Lung (tissue), 11 donors: ENCODE measurements at regions not wholly inside any gene's neighbourhood (a gene's known extent, or its start where the extent isn't known, plus 50 kb on each side); places are given as distances from the start of the nearest gene placed in this dataset.

Source experiments
- ATAC-seq: fragments of 200-7000 bp; cut with Tn5 transposase; one replicate; pipeline ENCODE4 v1.9.1; 2020; ENCODE audit warnings: moderate number of reproducible peaks; ENCODE audit not compliant: insufficient read depth, low FRiP score
- DNase-seq, 3 donors: peaks; one replicate each; pipeline ENCODE4 v3.0.0-alpha.2; 2013 to 2017
- H3K27ac ChIP-seq, 2 donors: one replicate each; pipeline ENCODE4 v1.5.1; 2013; ENCODE audit warnings: mild to moderate bottlenecking in 2 of 2, moderate library complexity in 2 of 2, control low read depth in 1 of 2, inconsistent platforms in 1 of 2, low read depth in 1 of 2, low read length in 1 of 2
- H3K27me3 ChIP-seq, 3 donors: one replicate each; pipeline ENCODE4 v1.5.1; 2013; ENCODE audit warnings: low read length in 2 of 3; ENCODE audit not compliant: control insufficient read depth in 3 of 3, insufficient read depth in 3 of 3
- H3K36me3 ChIP-seq, 4 donors: one replicate each; pipeline ENCODE4 v1.5.1; 2013; ENCODE audit warnings: low read length in 4 of 4, mild to moderate bottlenecking in 1 of 4, moderate library complexity in 1 of 4; ENCODE audit not compliant: control insufficient read depth in 4 of 4, insufficient read depth in 4 of 4
- H3K4me1 ChIP-seq, 5 donors: one replicate each; pipeline ENCODE4 v1.5.1; 2013; ENCODE audit warnings: low read length in 5 of 5, mild to moderate bottlenecking in 2 of 5, moderate library complexity in 1 of 5; ENCODE audit not compliant: control insufficient read depth in 5 of 5, insufficient read depth in 5 of 5
- H3K4me3 ChIP-seq: one replicate; pipeline ENCODE4 v1.5.1; 2013; ENCODE audit warnings: mild to moderate bottlenecking, control low read depth, moderate library complexity
- H3K9ac ChIP-seq, 2 donors: one replicate each; pipeline ENCODE4 v1.5.1; 2013; ENCODE audit warnings: low read length in 2 of 2, control low read depth in 1 of 2; ENCODE audit not compliant: insufficient read depth in 1 of 2
- H3K9me3 ChIP-seq, 4 donors: one replicate each; pipeline ENCODE4 v1.5.1; 2013; ENCODE audit warnings: low read length in 3 of 4, mild to moderate bottlenecking in 1 of 4, moderate library complexity in 1 of 4; ENCODE audit not compliant: control insufficient read depth in 4 of 4, insufficient read depth in 3 of 4
- CTCF ChIP-seq: IDR thresholded peaks from 2 replicates; pipeline ENCODE4 v1.5.1; 2012; ENCODE audit warnings: mild to moderate bottlenecking; ENCODE audit errors: control extremely low read depth, extremely low read depth
- WGBS, 2 donors: extraction: QIAGEN DNeasy Blood & Tissue Kit; methylation state at CpG; one replicate each; pipeline ENCODE4 v1.1.7; 2013; 5-methylcytosine and 5-hydroxymethylcytosine counted together
- donor health status: control.
- donor health status: control.
- donor health status: Bipolar disorder and iron deficiency.
- donor health status: healthy.
- donor health status: DM: yes; HTN: yes; CAD: no.

GRCh38 chr17:34780438-34780837 lies 180.8 kb downstream of the CCT6B start:
- WGBS, 2 donors = 85 to 88% methylated on average over 3 of the region's 3 CpGs
- Histone ChIP-seq H3K4me3 (no peak overlapping the region), H3K36me3 (no peaks in the 10 kb centered on the region), H3K9ac (no peak overlapping the region), H3K9me3 (peaks cover 0 to 24% (median 0%) of the 10 kb centered on the region in 4 donors), H3K4me1 (no peaks in the 10 kb centered on the region), H3K27ac (no peak overlapping the region), H3K27me3 (peaks cover 0 to 2% (median 0%) of the 10 kb centered on the region in 3 donors)
- TF ChIP-seq CTCF = no peak
- DNase-seq (no peak), ATAC-seq (no peak)

- WGBS, 2 donors = 56 to 64% methylated on average over 17 of the region's 17 CpGs
- Histone ChIP-seq H3K27ac (no peak overlapping the region), H3K4me3 (no peak overlapping the region), H3K4me1 (no peaks in the 10 kb centered on the region), H3K9ac (no peak overlapping the region), H3K27me3 (peaks cover 0 to 2% (median 0%) of the 10 kb centered on the region in 3 donors), H3K9me3 (peaks cover 0 to 22% (median 0%) of the 10 kb centered on the region in 4 donors), H3K36me3 (no peaks in the 10 kb centered on the region)
- DNase-seq = no peak
- no peak for ATAC-seq
- no peak for TF ChIP-seq CTCF
Measured at GRCh38 chr17:34776456-34777443, 184.5 kb downstream of the CCT6B start.

GRCh38 chr17:34773036-34773435 lies 188.2 kb downstream of the CCT6B start:
- no peak overlapping the region for H3K4me3 ChIP-seq
- no peak overlapping the region for H3K27ac ChIP-seq
- no peak for TF ChIP-seq CTCF
- H3K9me3 ChIP-seq = no peaks in the 10 kb centered on the region
- no peaks in the 10 kb centered on the region for H3K36me3 ChIP-seq
- H3K27me3 ChIP-seq = peaks cover 0 to 2% (median 0%) of the 10 kb centered on the region in 3 donors
- DNase-seq (no peak), ATAC-seq (no peak)
- WGBS, 2 donors = 57 to 76% methylated on average over 4 of the region's 4 CpGs
- H3K9ac ChIP-seq = no peak overlapping the region
- H3K4me1 ChIP-seq = no peaks in the 10 kb centered on the region
